Upper lobe of left lung (tissue), 4 donors: ENCODE measurements at regions not wholly inside any gene's neighbourhood (a gene's known extent, or its start where the extent isn't known, plus 50 kb on each side); places are given as distances from the start of the nearest gene placed in this dataset.

ENCODE experiments used
- POLR2AphosphoS5 ChIP-seq, 2 donors: sonication (generic); formaldehyde crosslinking; IDR thresholded peaks; one replicate each; pipeline ENCODE4 v1.5.1; 2017; ENCODE audit warnings: antibody characterized with exemption in 2 of 2
- TF ChIP-seq, protein P1 (sequence below), 6 experiments: fragments of 450-650 bp in 4 of 6; fragments of 200-600 bp in 2 of 6; sonication (generic) in 2 of 6; IDR thresholded peaks; one replicate each; pipeline ENCODE4 v1.5.1; 2016 to 2019; ENCODE audit warnings: antibody characterized with exemption in 6 of 6

DNA sequence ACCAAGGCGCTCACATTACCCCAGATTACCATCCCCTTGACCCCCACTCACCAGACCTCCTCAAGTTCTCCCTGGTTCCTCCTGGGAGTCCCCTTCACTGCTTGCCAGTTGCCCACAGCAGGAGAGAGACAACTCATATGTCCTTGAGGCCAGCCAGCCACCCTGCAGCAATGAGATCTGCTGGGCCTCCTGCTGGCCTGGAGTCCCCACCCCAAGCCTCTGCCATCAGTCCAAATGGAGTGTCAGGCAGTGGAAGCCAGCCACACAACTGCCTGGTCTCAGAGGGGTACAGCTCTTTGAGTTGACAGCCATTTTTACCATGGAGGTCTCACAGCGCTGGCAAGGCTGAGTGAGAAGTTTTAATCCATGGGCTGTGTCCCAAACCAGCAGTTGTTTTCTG lies 53.0 kb upstream of the EXOC4 start:
- TF ChIP-seq, protein P1, sequence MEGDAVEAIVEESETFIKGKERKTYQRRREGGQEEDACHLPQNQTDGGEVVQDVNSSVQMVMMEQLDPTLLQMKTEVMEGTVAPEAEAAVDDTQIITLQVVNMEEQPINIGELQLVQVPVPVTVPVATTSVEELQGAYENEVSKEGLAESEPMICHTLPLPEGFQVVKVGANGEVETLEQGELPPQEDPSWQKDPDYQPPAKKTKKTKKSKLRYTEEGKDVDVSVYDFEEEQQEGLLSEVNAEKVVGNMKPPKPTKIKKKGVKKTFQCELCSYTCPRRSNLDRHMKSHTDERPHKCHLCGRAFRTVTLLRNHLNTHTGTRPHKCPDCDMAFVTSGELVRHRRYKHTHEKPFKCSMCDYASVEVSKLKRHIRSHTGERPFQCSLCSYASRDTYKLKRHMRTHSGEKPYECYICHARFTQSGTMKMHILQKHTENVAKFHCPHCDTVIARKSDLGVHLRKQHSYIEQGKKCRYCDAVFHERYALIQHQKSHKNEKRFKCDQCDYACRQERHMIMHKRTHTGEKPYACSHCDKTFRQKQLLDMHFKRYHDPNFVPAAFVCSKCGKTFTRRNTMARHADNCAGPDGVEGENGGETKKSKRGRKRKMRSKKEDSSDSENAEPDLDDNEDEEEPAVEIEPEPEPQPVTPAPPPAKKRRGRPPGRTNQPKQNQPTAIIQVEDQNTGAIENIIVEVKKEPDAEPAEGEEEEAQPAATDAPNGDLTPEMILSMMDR (IDR thresholded peaks at IDR 0.05) = no peak
- no peak for TF ChIP-seq POLR2AphosphoS5 (IDR thresholded peaks at IDR 0.05)
